Left lobe of liver (tissue), 2 donors: ENCODE measurements at regions not wholly inside any gene's neighbourhood (a gene's known extent, or its start where the extent isn't known, plus 50 kb on each side); places are given as distances from the start of the nearest gene placed in this dataset.
"Not testable (repeated sequence)": the region's sequence is repeated elsewhere in the genome, so short reads cannot be mapped to it uniquely, and the experiment has no call there.

Experiments
- ATAC-seq: fragments of 200-7000 bp; cut with Tn5 transposase; one replicate; pipeline ENCODE4 v1.9.1; 2020; ENCODE audit warnings: mild to moderate bottlenecking, moderate library complexity
- DNase-seq: peaks from one replicate; pipeline ENCODE4 v3.0.0-alpha.2; 2020; ENCODE audit warnings: low spot score
- donor health status: DM: no; HTN: no; CAD: no; lungs with moderate emphysema.
- donor health status: DM: no; HTN: yes; CAD: no.

GRCh38 chr11:122405547-122406341, 249.8 kb upstream of the UBASH3B start:
- DNase-seq (no peak), ATAC-seq (no peak)

GRCh38 chr11:122404571-122404970, 251.0 kb upstream of the UBASH3B start:
- ATAC-seq = no peak
- DNase-seq = no peak

- not testable (repeated sequence) for ATAC-seq, DNase-seq
Observed at GRCh38 chr11:122401581-122401980, 253.9 kb upstream of the UBASH3B start.

- DNase-seq (no peak), ATAC-seq (no peak)
Observed at GRCh38 chr11:122399375-122399774, 256.1 kb upstream of the UBASH3B start.

- DNase-seq (no peak), ATAC-seq (no peak)
Observed at GRCh38 chr11:122398851-122399250, 256.7 kb upstream of the UBASH3B start.

- DNase-seq (no peak), ATAC-seq (no peak)
Observed at GRCh38 chr11:122398167-122398566, 257.4 kb upstream of the UBASH3B start.

- DNase-seq (no peak), ATAC-seq (no peak)
Observed at GRCh38 chr11:122395282-122395681, 260.2 kb upstream of the UBASH3B start.

GRCh38 chr11:122394313-122394712, 261.2 kb upstream of the UBASH3B start:
- ATAC-seq (no peak), DNase-seq (no peak)

- no peak for DNase-seq
- ATAC-seq = peak; percentile 23
Observed at GRCh38 chr11:122393209-122393860, 262.2 kb upstream of the UBASH3B start.

- DNase-seq (no peak), ATAC-seq (no peak)
Observed at GRCh38 chr11:122392508-122392907, 263.0 kb upstream of the UBASH3B start.

- DNase-seq (no peak), ATAC-seq (no peak)
Observed at GRCh38 chr11:122391049-122391448, 264.5 kb upstream of the UBASH3B start.

GRCh38 chr11:122383186-122383585, 267.2 kb upstream of the BLID start:
- DNase-seq (no peak), ATAC-seq (no peak)

GRCh38 chr11:122375687-122376399, 259.8 kb upstream of the BLID start:
- DNase-seq (no peak), ATAC-seq (no peak)

- DNase-seq (no peak), ATAC-seq (no peak)
Observed at GRCh38 chr11:122368796-122369195, 252.8 kb upstream of the BLID start.

GRCh38 chr11:122367809-122368231, 251.8 kb upstream of the BLID start:
- DNase-seq = peak; percentile 82
- peak; percentile 90 for ATAC-seq

GRCh38 chr11:122365610-122366360, 249.8 kb upstream of the BLID start:
- DNase-seq (no peak), ATAC-seq (peak; percentile 56)

- ATAC-seq (no peak), DNase-seq (no peak)
Observed at GRCh38 chr11:122363296-122363695, 247.3 kb upstream of the BLID start.

- no peak for DNase-seq
- ATAC-seq = no peak
Observed at GRCh38 chr11:122362381-122362780, 246.4 kb upstream of the BLID start.

GRCh38 chr11:122360875-122361274, 244.9 kb upstream of the BLID start:
- no peak for ATAC-seq
- no peak for DNase-seq

GRCh38 chr11:122359081-122359571, 243.1 kb upstream of the BLID start:
- ATAC-seq = no peak
- DNase-seq = no peak

GRCh38 chr11:122358292-122358691, 242.3 kb upstream of the BLID start:
- DNase-seq (no peak), ATAC-seq (no peak)
